AG09319 (cell line): ENCODE measurements at regions not wholly inside any gene's neighbourhood (a gene's known extent, or its start where the extent isn't known, plus 50 kb on each side); places are given as distances from the start of the nearest gene placed in this dataset.

Source experiments
- DNase-seq: peaks from one replicate; pipeline ENCODE4 v3.0.0-alpha.2; 2010; ENCODE audit warnings: low read depth; ENCODE audit errors: extremely low read depth
- CTCF ChIP-seq: IDR thresholded peaks from 2 replicates; pipeline ENCODE4 v1.5.1; 2011; ENCODE audit warnings: low read depth, mild to moderate bottlenecking, inconsistent platforms, low read length, moderate library complexity

DNA sequence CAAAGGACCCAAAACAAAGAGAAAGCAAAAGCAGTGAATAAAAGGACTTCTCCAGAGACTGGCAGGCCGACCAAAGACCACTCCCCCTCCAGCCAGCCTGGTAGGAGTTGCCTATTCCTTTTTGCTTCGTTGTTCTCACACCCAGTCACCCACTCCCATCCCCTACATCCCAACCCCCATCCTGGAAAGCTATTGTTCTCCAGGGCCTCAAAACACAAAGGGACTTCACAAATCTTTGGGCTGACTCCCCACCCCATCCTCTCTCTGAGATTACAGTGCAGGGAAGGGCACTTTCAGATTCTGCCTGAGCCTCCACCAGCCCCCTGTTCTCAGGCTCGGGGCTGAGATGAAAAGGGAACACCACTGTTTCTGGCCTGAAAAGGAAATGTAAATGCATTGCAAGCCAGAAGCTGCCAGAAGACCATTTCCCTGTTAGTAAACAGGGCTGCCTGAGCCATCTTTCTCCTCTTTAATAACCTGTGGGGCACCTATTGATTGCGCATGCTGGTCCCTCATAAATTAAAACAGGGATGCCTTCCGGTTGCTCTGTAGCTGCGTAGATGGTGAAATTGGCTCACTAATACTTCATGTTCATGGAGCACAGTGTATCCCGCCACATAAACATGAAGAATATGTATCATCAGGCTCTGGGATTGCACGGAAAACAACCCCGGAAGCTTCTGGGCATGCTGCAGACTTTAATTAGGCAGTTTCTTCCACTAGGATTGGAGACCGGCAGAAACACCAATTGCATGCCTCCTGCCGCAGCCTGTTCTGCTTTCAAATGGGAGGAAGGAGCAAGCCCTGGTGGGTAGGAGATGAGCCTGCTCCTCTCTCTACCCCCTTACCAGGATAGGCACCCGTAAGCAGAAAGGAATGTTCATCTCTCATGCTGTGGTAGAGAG lies 130.3 kb upstream of the FUT8 start:
- no peak for DNase-seq
- TF ChIP-seq CTCF, result no peak

DNA sequence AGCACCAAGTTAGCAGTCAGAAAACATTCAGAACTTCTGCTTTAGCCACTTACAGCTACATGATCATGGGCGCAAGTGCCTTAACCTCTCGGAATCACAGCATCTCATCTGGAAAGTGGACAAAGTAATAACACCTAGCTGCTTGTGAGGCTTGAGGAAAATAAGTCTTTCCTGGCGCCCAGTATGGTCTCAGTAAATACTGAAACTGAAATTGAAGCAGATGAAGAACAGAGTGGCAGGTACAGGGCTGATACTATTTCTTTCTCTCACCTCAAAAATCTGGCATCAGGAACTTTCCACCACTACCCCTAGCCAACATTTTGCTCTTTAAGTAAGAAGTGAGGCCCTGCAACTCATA lies 129.7 kb upstream of the FUT8 start:
- no peak for DNase-seq
- TF ChIP-seq CTCF, result no peak

- peak; percentile 19 for TF ChIP-seq CTCF
- no peak for DNase-seq
Measured at GRCh38 chr14:65286443-65286842, 126.1 kb upstream of the FUT8 start.

GRCh38 chr14:65287264-65288131 lies 125.0 kb upstream of the FUT8 start:
- no peak for DNase-seq
- TF ChIP-seq CTCF, result no peak

DNA sequence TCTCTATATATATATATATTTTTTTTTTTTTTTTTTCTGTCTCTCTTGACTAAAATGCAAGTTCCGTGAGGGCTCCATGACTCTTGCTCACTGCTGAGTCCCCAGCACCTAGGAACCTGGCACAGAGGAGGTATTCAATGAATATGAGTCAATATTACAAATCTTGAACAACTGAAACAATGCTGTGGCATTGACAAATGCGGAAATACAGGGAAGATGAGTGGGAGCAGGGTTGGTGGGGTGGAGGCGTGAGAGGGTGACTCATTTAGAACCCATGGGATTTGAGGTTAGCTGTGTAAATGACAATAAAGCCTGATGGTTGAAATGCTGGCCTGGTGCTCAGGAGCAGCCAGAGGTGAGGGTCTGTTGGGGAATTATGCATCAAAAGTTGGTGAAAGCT lies 121.7 kb upstream of the FUT8 start:
- peak; percentile 54 for DNase-seq
- no peak for TF ChIP-seq CTCF

GRCh38 chr14:65291531-65291930 lies 121.0 kb upstream of the FUT8 start:
- no peak for DNase-seq
- no peak for TF ChIP-seq CTCF

GRCh38 chr14:65294816-65295215 lies 117.7 kb upstream of the FUT8 start:
- TF ChIP-seq CTCF, result no peak
- DNase-seq, result no peak
